Muscle of leg (tissue), 3 donors: ENCODE measurements at regions not wholly inside any gene's neighbourhood (a gene's known extent, or its start where the extent isn't known, plus 50 kb on each side); places are given as distances from the start of the nearest gene placed in this dataset.
"Not testable (repeated sequence)": the region's sequence is repeated elsewhere in the genome, so short reads cannot be mapped to it uniquely, and the experiment has no call there.

Experiments used
- DNase-seq: peaks from one replicate; pipeline ENCODE4 v3.0.0; 2013
- H3K27ac ChIP-seq: one replicate; pipeline ENCODE4 v1.5.1; 2013; ENCODE audit warnings: mild to moderate bottlenecking, low read length, control low read depth
- H3K27me3 ChIP-seq: one replicate; pipeline ENCODE4 v1.6.1; 2013; ENCODE audit warnings: low read length; ENCODE audit not compliant: control insufficient read depth, insufficient read depth
- H3K36me3 ChIP-seq: one replicate; pipeline ENCODE4 v1.6.1; 2013; ENCODE audit warnings: low read length; ENCODE audit not compliant: control insufficient read depth, insufficient read depth
- H3K4me1 ChIP-seq: one replicate; pipeline ENCODE4 v1.6.1; 2013; ENCODE audit warnings: low read length; ENCODE audit not compliant: control insufficient read depth, insufficient read depth
- H3K4me3 ChIP-seq: one replicate; pipeline ENCODE4 v1.5.1; 2013; ENCODE audit warnings: low read length, control low read depth
- H3K9me3 ChIP-seq: replicated peaks from 2 replicates; pipeline ENCODE4 v1.6.1; 2013; ENCODE audit warnings: low read depth, low read length; ENCODE audit not compliant: control insufficient read depth
- WGBS: methylation state at CpG from one replicate; pipeline ENCODE4 v1.1.5; 2013; ENCODE audit warnings: missing lambda C conversion rate; ENCODE audit not compliant: insufficient coverage; 5-methylcytosine and 5-hydroxymethylcytosine counted together

DNA sequence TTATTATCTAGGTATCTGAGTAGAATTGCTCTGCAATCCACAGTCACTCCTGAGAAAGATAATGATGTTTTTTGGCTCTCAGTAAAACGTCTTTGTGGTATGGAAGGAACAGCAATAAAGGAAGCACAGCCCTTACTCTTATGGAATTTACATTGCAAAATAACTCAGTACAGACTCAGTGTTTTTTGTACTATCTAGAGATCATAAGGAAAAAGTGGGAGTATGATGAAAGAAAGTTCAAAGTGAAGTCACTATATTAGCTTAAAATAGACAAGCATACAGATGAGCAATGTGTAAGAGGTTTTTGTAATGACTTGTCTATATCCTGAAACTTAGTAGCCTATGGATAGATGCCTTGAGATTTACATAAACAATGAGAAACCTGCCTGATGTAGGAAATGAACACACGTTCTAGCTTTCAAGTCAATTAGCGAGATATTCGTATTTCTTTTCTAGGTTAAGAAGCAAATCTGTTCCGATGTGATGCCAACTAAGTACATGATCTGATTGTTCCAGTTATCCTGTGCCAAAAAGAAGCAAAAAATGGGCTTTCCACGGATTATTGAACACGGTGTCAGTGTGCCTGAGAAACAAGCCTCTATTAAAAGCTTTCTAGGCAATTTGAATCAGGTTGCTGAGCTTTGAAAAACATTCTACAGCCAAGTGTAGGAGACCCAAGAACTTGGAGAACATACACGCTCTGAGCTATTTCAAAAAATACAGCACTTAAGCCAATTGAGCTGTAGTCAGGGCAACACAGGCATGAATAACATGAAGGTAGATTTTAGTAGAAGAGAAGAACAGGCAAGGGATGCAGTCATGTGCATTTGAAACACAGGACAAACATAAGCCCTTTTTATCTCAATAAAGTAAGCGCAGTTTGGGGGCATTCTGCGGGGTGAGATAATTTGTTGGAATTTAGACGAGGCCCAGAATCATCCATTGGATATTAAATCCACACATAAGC lies 86.3 kb upstream of the TAF11L2 start:
- WGBS, result 57% methylated on average over 6 of the region's 11 CpGs

DNA sequence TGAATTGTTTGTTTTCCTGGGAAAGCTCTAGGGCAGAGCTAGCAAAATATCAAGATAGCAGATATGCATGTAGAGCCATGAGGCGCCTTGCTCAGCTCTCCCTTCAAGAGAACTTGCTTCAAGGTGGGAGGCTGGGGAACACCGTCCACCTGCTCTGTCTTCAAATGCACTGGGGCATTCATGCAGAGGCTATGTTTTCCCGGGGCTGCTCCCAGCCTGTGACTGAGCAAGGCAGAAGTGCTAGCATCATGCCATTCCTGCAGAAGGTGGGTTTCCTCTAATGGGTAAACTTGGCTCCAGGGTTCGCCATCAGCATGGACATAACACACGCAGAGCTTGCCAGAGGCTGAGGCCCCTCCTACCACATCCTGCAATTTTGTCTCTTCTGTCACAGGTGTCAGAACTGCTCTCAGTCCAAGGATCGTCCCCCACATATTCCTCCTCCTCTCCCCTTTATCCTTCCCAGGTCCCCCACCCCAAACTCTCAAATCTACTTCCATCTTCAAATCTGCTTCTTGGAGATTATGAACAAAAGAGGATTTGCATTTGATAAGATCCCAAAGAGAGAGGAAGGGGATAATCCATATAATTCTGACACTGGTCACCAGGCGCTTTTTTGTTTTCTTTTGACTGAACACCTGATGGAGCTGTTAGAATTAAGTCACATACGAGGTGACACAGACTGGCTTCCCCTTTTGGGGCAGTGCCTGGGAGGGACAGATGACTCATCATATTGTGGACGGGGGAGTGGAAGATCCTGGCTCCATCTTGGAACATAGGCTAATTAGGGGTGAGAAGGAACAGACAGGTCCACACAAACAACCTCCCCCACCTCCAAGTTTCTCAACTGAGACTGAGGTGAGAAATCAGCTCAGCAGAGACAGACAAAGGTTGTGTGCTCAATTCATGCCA lies 85.0 kb upstream of the TAF11L2 start:
- no peak for DNase-seq
- 48% methylated on average over 6 of the region's 9 CpGs for WGBS

More for the DNA sequence above, 86.3 kb upstream of the TAF11L2 start:
- H3K9me3 ChIP-seq, result no peaks in the 10 kb centered on the region
- H3K4me1 ChIP-seq, result no peaks in the 10 kb centered on the region
- H3K27me3 ChIP-seq, result no peaks in the 10 kb centered on the region
- H3K4me3 ChIP-seq, result no peak overlapping the region
- H3K27ac ChIP-seq, result no peak overlapping the region
- peak; percentile 47 for DNase-seq
- H3K36me3 ChIP-seq, result no peaks in the 10 kb centered on the region

DNA sequence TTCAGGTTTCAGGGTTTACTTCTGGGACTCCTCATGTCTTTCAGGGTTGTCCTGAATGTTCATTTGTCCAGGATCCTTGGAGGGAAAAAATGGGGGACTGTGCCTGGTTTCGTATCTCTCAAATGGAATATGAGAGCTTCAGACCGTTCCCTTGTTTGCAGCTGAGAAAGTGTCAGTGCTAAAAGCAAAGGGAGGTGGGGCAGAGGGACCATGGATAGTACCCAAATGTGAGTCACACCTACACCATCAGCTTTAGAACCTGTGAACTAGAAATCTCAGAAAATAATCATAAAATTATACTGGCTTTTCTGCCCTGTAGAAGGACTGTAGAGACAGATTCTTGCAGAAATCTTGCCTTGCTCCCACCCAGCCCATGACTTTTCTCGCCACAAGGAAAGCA lies 84.3 kb upstream of the TAF11L2 start:
- WGBS, result 100% methylated on average over 1 of the region's 3 CpGs
- Histone ChIP-seq H3K27me3 (no peaks in the 10 kb centered on the region), H3K4me1 (no peaks in the 10 kb centered on the region), H3K9me3 (no peaks in the 10 kb centered on the region), H3K36me3 (no peaks in the 10 kb centered on the region), H3K4me3 (no peak overlapping the region), H3K27ac (no peak overlapping the region)
- no peak for DNase-seq

More for the DNA sequence above, 85.0 kb upstream of the TAF11L2 start:
- Histone ChIP-seq H3K9me3 (no peaks in the 10 kb centered on the region), H3K27ac (no peak overlapping the region), H3K4me3 (no peak overlapping the region), H3K27me3 (no peaks in the 10 kb centered on the region), H3K36me3 (no peaks in the 10 kb centered on the region), H3K4me1 (no peaks in the 10 kb centered on the region)

DNA sequence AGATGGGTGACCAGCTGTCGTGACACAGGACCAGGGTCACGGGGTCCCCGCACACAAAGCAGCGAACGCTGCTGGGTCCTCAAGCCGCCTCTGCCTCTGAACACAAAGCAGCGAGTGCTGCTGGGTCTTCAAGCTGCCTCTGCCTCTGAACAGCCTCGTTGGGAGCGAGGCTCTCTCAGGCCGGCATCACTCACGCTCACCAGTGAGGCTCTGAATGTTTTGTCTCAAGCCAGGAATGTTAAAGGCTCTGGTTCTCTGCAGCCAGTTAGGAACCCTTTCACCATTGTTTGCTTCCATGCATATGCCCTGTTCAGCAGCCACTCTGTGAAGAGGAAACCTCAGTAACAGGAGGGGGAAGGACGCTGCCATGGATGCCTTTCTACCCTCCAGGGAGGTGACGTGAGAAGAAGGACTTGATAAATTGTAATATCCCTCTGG lies 82.7 kb upstream of the TAF11L2 start:
- H3K4me1 ChIP-seq, result no peaks in the 10 kb centered on the region
- H3K36me3 ChIP-seq, result no peaks in the 10 kb centered on the region
- H3K4me3 ChIP-seq, result no peak overlapping the region
- H3K9me3 ChIP-seq, result no peaks in the 10 kb centered on the region
- H3K27me3 ChIP-seq, result no peaks in the 10 kb centered on the region
- H3K27ac ChIP-seq, result no peak overlapping the region
- DNase-seq, result no peak
- 57% methylated on average over 9 of the region's 13 CpGs for WGBS

DNA sequence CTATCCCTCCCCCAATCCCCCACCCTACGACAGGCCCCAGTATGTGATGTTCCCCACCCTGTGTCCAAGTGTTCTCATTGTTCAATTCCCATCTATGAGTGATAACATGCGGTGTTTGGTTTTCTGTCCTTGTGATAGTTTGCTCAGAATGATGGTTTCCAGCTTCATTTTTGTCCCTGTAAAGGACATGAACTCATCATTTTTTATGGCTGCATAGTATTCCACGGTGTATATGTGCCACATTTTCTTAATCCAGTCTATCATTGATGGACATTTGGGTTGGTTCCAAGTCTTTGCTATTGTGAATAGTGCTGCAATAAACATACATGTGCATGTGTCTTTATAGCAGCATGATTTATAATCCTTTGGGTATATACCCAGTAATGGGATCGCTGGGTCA lies 81.7 kb upstream of the TAF11L2 start:
- 100% methylated on average over 1 of the region's 4 CpGs for WGBS
- not testable (repeated sequence) for H3K27me3 ChIP-seq, H3K36me3 ChIP-seq, H3K4me1 ChIP-seq, H3K27ac ChIP-seq, DNase-seq, H3K9me3 ChIP-seq, H3K4me3 ChIP-seq

DNA sequence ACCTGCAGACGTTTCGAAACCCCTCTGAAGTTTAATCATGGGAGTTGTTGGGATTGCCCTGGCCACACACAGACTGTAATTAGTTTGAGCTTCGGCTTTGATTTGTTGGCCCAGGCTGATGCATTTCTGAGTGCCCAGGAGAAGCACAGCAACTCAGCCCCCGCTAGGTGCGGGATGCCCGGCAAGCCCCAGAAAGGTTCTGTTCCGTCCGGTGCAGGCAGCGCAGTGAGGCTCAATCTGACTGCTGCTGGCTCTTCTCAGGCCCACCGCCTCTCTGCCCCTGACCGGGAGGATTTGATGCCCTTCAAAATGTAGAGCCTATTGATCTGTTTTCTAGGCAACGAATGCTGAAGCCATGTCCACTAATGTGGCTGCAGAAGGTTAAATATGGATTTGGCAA lies 73.4 kb upstream of the TAF11L2 start:
- Histone ChIP-seq H3K27ac (no peak overlapping the region), H3K9me3 (no peaks in the 10 kb centered on the region), H3K27me3 (no peaks in the 10 kb centered on the region), H3K4me3 (no peak overlapping the region), H3K36me3 (no peaks in the 10 kb centered on the region), H3K4me1 (peaks cover 3% of the 10 kb centered on the region)
- 90% methylated on average over 12 of the region's 12 CpGs for WGBS
- DNase-seq, result no peak

DNA sequence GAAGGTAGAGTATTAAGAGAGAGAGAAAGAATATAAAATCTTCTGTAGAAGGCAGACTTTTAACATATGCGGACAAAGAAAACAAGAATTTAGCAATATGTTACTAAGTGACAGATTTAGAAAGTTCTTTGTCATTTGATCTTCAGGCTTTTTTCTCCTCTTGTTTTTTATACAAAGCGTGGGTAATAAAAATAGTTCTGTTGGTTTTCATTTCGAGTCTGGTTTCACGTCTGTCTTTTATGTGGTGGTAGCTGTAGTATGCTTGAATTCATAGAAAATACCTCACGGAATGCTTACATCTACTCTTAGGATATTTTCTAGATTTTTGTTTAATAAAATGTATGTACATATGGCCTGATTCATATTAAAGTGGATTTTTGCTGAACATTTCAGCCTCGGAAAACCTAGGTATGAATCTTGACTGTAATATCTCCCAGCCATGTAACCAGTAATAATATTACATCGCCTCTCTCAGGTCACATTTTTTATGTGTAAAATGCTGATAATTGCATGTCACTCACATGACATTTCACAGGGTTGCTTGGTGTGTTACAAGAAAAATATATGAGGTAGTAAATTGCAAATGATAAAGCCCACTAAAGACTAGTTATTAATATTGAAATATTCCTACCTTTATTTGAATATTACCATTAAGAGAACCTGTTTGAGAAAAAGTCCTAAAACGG lies 72.5 kb upstream of the TAF11L2 start:
- no peak for DNase-seq
- no peaks in the 10 kb centered on the region for H3K36me3 ChIP-seq
- peaks cover 3% of the 10 kb centered on the region for H3K4me1 ChIP-seq
- no peaks in the 10 kb centered on the region for H3K9me3 ChIP-seq
- no peak overlapping the region for H3K27ac ChIP-seq
- no peaks in the 10 kb centered on the region for H3K27me3 ChIP-seq
- WGBS, result no CpG with 5 or more reads among the region's 8 CpGs
- H3K4me3 ChIP-seq, result no peak overlapping the region

DNA sequence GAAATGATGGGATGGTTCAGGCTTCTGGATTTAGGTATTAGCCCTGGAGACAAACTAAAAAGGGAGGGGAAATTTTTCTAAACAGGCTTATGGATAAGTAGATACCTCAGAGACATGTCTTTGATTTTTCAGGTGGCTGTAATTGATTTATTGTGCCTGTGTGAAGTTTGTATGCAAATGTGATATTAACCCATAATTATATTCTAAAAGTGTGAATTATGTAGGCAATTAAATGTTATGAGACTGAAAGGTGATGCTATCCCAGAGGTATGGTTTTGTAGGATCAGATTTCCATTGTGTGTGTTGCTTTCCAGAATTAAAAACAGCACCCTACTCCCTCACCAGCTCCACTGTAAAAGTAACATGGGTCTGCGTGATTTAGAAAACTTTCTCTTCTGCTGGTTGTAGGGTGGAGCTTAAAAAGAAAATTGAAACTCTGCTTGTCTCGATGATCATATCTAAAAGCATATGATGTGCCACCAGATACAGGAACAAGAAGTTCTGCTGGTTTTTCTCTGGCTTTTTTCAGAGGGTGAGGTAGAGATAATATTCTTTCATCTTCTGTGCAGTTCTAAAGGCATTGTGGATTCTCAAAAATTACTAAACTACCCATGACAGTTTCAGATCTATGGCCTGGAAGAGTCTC lies 71.8 kb upstream of the TAF11L2 start:
- Histone ChIP-seq H3K4me1 (peaks cover 3% of the 10 kb centered on the region), H3K36me3 (no peaks in the 10 kb centered on the region), H3K4me3 (no peak overlapping the region), H3K9me3 (no peaks in the 10 kb centered on the region), H3K27me3 (no peaks in the 10 kb centered on the region), H3K27ac (no peak overlapping the region)
- no CpG with 5 or more reads among the region's 2 CpGs for WGBS
- no peak for DNase-seq

DNA sequence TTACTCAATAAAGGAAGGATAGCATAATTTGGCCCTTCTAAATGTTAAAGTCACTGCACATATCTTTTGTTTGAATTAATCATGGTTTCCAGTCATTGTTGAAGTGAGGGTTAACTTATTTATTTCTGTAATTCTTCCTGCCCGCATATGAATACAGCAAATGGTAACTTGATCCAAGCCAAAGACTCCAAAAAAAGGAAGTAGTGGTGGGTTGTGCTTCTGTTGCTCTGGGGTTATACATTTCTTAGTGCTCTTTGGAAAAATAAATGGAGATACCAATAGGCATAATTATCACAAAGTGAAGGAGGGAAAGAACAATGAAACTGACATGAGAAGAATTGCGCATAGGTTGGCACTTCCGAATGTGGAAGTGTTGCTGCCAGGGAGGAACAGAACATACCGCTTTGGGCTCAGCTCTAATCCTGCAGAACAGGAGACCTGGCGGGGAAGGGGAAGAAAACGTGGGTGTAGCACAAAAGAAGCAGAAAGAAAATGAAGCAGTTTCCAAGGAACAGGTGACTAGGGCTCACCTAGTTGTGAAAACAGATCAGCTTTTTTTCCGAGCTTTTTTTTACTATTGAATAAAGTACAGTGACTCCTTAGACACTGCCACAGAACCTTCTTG lies 69.7 kb upstream of the TAF11L2 start:
- Histone ChIP-seq H3K9me3 (no peaks in the 10 kb centered on the region), H3K27me3 (no peaks in the 10 kb centered on the region), H3K4me3 (no peak overlapping the region), H3K27ac (no peak overlapping the region), H3K4me1 (peaks cover 3% of the 10 kb centered on the region), H3K36me3 (no peaks in the 10 kb centered on the region)
- no peak for DNase-seq
- WGBS, result 79% methylated on average over 5 of the region's 7 CpGs
